HG03565 (cell line): ENCODE measurements at regions not wholly inside any gene's neighbourhood (a gene's known extent, or its start where the extent isn't known, plus 50 kb on each side); places are given as distances from the start of the nearest gene placed in this dataset.

Experiments
- ATAC-seq: cut with Tn5 transposase; IDR thresholded peaks from one replicate; pipeline ENCODE4 v1.9.1; 2021; ENCODE audit warnings: mild to moderate bottlenecking, moderate library complexity; ENCODE audit not compliant: unreplicated experiment

DNA sequence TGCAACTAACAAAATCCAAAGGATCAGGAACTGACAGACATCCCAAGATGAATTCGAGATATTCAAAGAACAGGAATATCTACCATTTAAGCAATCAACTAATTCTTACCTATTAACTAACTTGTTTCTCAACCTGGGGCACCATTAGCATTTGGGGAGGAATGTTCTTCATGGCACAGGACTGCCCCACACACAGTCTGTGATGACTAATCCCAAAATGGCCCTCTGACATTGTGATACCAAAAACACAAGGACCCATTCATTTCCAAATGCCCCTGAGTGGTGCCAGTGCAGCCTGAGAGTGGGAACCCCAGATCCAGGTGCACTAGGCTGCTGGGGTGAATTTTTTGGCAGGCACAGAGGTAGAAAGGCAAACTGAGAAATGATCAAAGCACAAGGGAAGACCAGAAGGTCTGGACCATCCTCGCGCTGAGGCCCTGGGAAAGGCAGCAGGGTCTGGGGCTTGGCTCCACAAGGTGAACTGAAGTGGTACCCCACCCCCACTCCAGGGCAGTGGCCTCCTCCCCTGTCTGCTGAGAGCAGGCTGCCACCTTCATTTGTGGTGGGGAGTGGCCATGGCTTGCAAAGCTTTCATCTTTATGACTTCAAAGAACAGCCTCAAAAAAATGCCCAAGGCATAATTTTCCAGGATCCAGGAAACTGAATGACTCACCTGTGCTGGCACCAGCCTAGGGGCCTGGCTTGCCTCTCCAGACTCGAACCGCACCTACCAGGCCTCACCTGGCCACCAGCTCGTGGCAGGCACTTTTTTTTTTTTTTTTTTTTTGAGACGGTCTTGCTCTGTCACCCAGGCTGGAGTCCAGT, 122.4 kb downstream of the BCOR start:
- ATAC-seq, result no peak

DNA sequence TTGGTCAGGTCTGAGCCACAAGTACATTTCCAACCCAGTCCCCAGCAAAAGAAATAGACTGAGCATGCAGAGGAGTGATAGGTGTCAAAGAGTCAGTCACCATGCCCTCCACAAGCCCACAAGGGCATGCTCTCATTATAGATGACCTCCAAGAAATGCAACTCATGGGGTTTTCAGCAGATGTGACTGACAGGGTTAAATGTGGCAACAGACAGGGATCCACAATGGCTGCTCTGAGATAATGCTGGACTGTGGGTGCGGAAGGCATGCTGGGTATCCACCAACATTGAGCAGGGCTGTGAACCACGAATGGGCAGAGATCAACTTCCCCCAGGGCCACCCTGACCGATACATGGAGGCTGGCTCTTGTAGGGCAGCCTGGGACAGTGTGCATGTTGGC, 115.8 kb downstream of the BCOR start:
- ATAC-seq, result no peak

DNA sequence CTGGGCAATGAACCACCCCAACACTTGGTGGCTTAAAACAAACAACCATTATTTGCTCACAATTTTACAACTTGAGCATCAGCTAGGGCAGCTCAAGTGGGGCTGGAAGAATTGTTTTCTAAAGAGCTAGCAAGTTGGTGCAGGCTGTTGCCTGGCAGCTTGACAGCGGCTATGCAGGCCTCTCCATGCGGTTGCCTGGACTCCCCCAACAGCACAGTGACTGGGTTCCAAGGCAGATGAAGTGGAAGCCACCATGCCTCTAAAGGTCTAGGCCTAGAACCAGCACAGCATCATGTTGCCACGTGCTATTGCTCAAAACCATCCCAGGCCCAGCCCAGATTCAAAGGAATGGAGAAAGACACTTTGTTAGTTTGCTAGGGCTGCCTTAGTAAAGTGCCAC, 114.8 kb downstream of the BCOR start:
- no peak for ATAC-seq

DNA sequence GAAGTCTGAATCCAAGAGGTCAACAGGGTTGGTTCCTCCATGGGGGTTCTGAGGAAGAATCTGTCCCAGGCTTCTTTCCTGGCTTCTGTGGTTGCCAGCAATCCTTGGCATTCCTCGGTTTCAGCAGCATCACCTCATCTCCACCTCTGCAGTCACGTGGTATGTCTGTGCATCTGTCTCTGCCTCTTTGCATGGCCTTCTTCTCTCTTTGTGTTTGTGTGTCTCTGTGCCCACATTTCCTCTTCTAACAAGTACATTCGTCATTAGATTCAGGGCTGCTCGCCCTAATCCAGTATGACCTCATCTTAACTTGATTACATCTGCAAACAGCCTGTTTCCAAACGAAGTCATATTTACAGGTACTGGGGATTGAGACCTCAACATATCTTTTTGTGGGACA, 114.0 kb downstream of the BCOR start:
- ATAC-seq, result no peak

DNA sequence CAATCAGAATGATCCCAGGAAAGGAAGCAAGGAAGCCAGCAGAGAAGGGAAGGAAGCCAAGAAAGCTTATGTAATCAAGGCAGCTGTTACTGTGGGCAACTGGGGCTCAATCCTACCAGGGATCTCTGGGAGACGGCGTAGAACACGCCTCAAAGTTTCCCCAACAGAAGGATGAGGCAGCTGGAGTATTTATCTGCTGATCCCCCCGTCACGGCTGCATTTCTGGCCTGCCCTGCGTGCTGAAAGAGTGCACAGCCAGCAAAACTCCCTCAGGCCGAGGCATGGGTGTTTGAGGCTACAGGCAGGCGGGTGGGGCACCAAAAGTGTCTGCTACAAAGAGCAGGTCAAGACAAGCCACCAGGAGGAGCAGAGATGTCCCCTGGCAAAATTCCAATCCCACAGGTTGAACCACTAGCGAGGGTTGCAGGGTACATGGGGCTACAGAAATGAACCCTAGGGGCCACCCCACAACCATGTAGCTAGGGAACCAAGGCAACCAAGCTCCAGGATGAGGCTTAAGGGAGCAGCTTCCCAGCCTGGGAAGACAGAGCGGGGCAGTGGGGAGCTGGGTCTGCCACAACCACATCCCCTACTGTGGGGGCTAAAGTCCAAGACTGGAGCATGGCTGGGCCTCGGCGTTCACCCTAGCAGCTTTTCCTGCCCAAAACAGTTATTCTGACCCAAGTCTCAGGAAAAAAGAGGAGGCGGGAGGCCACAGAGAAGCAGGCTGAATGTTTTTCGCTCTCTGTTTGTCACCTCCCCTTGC, 113.4 kb downstream of the BCOR start:
- no peak for ATAC-seq

DNA sequence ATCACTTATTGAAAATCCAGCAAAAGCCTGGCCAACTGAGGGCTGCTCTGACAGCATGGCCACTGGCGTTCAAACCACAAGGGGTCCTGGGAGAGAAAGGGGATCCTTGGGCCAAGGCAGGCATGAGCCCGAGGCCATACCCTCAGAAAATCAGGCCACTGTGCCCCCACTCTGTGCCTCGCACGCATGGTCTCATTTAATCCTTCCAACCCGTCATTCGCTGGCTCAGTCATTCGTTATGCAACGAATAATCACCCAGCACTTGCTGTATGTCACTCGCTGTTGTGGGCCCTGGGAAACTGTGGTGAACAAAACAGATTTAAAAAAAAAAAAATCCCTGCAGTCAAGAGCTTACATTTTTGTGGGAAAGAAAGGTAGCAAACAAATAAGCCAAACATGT, 112.7 kb downstream of the BCOR start:
- no peak for ATAC-seq

DNA sequence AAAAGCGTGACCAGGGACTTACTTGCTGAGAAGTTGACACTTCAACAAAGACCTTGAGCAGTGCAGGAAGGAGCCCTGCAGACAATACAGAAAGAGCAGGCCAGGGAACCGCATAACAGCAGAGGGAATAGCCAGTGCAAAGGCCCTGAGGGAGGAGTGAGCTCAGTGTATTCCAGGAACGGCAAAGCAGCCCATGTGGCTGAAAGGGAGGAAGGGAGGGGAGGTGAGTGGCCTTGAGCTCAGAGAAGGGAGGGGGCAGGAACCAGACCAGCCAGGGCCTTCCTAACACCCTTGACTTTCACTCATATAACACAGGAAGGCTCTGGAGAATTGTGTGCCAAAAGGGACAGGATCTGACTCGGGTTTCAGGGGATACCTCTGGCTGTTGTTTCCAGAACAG, 112.2 kb downstream of the BCOR start:
- ATAC-seq, result no peak

DNA sequence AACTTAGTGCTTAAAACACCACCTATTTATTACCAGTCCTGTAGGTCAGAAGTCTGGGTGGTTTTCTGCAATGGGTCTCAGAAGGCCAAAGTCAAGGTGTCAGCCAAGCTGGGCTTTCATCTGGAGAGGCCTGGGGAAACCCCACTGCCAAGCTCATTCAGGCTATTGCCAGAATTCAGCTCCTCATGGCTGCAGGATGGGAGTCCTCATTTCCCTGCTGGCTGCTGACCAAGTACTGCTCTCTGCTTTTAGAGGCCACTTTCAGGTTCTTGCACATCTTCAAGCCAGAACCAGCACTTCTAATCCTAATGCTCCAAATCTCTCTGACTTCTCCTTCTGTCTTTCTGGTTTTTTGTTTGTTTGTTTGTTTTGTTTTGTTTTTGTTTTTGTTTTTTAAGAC, 109.3 kb downstream of the BCOR start:
- no peak for ATAC-seq

DNA sequence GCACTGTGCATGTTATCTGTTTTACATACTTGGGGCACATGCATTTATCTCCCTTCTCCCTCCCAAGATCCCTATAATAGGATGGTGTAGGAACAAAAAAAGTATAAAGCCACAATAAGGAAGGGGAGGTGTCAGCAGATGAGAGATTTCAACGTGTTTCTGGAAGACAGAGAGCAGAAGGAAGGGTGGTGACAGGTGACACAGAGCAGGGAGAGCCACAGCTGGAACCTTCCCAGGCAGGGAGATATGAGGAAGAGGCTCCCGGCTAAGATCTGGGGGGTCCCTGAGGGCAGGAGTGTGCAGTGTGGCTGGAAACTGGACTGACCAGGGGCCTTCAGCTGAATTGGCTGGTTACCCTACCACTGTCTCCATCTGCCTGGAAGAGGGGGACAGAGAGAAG, 107.4 kb downstream of the BCOR start:
- ATAC-seq, result no peak

DNA sequence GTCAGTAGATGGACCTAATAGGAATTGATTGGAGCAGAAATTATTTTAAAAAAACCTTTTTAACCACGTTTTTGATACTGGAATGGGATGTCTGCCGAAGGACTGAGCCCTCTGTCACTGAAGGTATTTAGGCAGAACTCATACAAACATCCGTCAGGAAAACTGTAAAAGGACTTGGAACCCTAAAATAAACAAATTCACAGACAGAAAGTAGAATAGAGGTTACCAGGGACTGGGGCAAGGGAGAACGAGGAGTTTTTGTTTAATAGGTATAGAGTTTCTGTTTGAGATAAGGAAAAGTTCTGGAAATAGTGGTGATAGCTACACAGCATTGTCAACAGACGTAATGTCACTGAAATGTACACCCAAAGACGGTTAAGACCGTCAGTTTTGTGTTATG, 105.5 kb downstream of the BCOR start:
- no peak for ATAC-seq

DNA sequence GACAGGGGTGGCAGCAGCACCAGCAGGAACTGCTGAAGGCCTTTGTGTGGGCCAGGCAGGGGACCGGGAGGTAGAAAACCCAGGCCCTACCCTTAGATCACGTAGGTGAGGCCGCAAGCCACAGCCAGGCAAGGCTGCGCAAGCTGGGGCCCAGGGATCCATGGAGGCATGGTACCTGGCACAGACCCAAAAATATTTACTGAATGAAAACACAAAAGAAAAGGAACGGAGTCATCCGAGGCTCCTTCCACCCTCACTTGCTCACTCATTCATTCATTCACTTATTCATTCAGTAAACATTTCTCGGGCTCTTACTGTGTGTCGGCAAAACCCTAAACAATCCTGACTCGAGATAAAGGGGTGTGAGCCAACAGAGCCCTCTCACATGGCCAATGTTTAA, 102.3 kb downstream of the BCOR start:
- ATAC-seq, result no peak

DNA sequence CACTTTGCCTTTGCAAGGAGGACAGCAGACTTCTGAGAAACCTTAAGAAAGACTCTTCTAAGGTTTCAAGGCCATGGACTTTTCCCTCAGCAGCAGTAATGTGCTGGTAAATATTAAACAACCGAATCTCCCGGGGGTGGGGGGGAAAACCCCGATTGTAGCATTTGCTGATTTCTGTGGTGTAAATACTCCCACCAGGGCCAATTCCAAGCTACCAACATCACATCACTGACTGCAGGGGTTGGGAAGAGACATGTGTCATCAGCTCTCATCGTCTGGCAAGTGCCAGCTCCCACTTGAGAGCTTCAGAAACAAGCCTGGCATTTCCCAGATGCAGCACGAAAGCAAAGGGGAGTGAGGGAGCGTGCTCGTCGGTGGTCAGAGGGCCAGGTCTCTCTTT, 101.2 kb downstream of the BCOR start:
- ATAC-seq, result no peak

DNA sequence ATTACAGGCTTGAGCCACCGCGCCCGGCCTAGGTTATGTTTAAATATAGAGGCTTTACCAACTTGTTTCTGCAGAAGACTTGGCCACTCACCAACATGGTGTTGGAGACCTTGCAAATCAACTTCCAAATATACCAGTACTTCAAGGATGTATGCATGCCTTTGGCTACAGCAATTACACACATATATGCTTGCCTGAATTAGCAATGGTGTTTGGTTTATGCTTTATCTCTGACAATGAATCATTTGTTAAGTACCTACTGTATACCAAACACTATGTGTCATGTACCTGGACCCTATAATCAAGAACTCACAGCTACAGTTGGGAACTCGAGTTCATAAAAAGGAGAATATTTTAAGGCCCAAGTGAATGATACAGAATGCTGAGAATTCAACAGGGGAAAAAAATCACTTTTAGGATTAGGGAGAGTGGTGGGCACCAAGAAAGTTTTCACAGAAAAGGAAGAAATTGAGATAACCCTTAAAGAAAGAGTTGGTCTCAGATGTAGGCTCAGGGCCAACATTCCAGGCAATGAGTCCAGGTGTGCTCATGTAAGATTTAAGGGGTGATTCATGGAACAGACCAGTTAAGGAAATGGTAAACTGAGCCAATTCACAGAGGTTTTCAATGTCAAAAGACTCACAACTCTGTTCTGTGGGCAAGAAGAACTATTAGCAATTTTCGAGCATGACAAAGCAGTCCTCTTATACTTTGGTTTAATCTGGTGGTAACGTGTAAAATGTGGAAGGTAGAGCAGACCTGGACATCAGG, 98.9 kb downstream of the BCOR start:
- no peak for ATAC-seq
